Transverse colon (tissue), 4 donors: ENCODE measurements at regions not wholly inside any gene's neighbourhood (a gene's known extent, or its start where the extent isn't known, plus 50 kb on each side); places are given as distances from the start of the nearest gene placed in this dataset.

Experiments
- DNase-seq: peaks from one replicate; pipeline ENCODE4 v3.0.0-alpha.2; 2019
- H3K27ac ChIP-seq, 4 donors: fragments of 200-600 bp; sonication (generic); 2 replicates each; pipeline ENCODE4 v1.5.1; 2016 to 2018; ENCODE audit warnings: inconsistent platforms in 4 of 4
- H3K27me3 ChIP-seq: fragments of 200-600 bp; sonication (generic); 2 replicates; pipeline ENCODE4 v1.5.1; 2017; ENCODE audit warnings: inconsistent platforms
- H3K36me3 ChIP-seq, 4 donors: fragments of 200-600 bp; sonication (generic); 2 replicates each; pipeline ENCODE4 v1.5.1; 2017 to 2019; ENCODE audit warnings: inconsistent platforms in 4 of 4
- H3K4me1 ChIP-seq, 4 donors: fragments of 200-600 bp; sonication (generic); 2 replicates each; pipeline ENCODE4 v1.5.1; 2017 to 2020; ENCODE audit warnings: inconsistent platforms in 4 of 4
- H3K4me3 ChIP-seq, 4 donors: fragments of 200-600 bp; sonication (generic); 1 replicate in 1 of 4; 2 replicates in 3 of 4; pipeline versions ENCODE4 v1.5.1 to v1.6.1; 2017 to 2019; ENCODE audit warnings: inconsistent platforms in 4 of 4
- H3K9me3 ChIP-seq, 2 donors: fragments of 200-600 bp; sonication (generic); 2 replicates each; pipeline ENCODE4 v1.5.1; 2017 to 2019; ENCODE audit warnings: inconsistent platforms in 2 of 2
- CTCF ChIP-seq, 5 experiments: fragments of 200-600 bp in 3 of 5; fragments of 450-650 bp in 2 of 5; sonication (generic) in 3 of 5; IDR thresholded peaks; 1 replicate in 2 of 5; 2 replicates in 3 of 5; pipeline ENCODE4 v1.5.1; 2016 to 2017; ENCODE audit warnings: antibody characterized with exemption in 5 of 5, inconsistent platforms in 3 of 5, mild to moderate bottlenecking in 2 of 5, moderate library complexity in 1 of 5
- EP300 ChIP-seq: sonication (generic); formaldehyde crosslinking; IDR thresholded peaks from one replicate; pipeline ENCODE4 v1.6.1; 2017; ENCODE audit warnings: antibody characterized with exemption, low read depth
- POLR2A ChIP-seq: fragments of 450-650 bp; IDR thresholded peaks from one replicate; pipeline ENCODE4 v1.6.1; 2016; ENCODE audit warnings: antibody characterized with exemption, mild to moderate bottlenecking, moderate library complexity
- POLR2AphosphoS5 ChIP-seq, 3 donors: sonication (generic); formaldehyde crosslinking; IDR thresholded peaks; one replicate each; pipeline ENCODE4 v1.6.1; 2016; ENCODE audit warnings: antibody characterized with exemption in 3 of 3
- WGBS, 2 donors: methylation state at CpG; one replicate each; pipeline ENCODE4 v1.1.5; 2018; ENCODE audit warnings: low coverage in 1 of 2; 5-methylcytosine and 5-hydroxymethylcytosine counted together
- in situ Hi-C, 4 donors: fragments of 200-750 bp; cut with MboI; loops; one replicate each; pipeline versions ENCODE4 v1.15.0 to v1.15.1; 2017; ENCODE audit warnings: low sequenced_read_pairs in 3 of 4, low pct_ligation_motif_present in 1 of 4, low pct_unique_long_range_greater_than_20kb in 1 of 4
- intact Hi-C: fragments of 100-400 bp; cut with DNase I; formaldehyde crosslinking; loops from one replicate; pipeline ENCODE4 v1.15.1; 2023; ENCODE audit warnings: low total_unique reads

GRCh38 chr9:110025551-110026170, 182.3 kb downstream of the C9orf152 start:
- H3K4me3 ChIP-seq = no peak overlapping the region
- no peak overlapping the region for H3K27ac ChIP-seq
- no peaks in the 10 kb centered on the region for H3K27me3 ChIP-seq
- no peaks in the 10 kb centered on the region for H3K4me1 ChIP-seq
- in situ Hi-C loops (no loop called here), intact Hi-C loops (no loop called here)
- H3K36me3 ChIP-seq = no peaks in the 10 kb centered on the region
- H3K9me3 ChIP-seq = no peaks in the 10 kb centered on the region
- DNase-seq = no peak
- WGBS, 2 donors = 78 to 89% methylated on average over 3 to 4 of the region's 4 CpGs
- TF ChIP-seq EP300 (no peak), CTCF (IDR thresholded peaks at IDR 0.05) (no peak), POLR2A (no peak), POLR2AphosphoS5 (IDR thresholded peaks at IDR 0.05) (no peak)

GRCh38 chr9:110027671-110028081, 180.3 kb downstream of the C9orf152 start:
- Histone ChIP-seq H3K4me1 (no peaks in the 10 kb centered on the region), H3K9me3 (no peaks in the 10 kb centered on the region), H3K4me3 (no peak overlapping the region), H3K27me3 (no peaks in the 10 kb centered on the region), H3K27ac (peak overlapping the region in 2 of 4 donors; percentile 2 to 33), H3K36me3 (no peaks in the 10 kb centered on the region)
- WGBS, 2 donors = 63 to 66% methylated on average over 6 of the region's 6 CpGs
- TF ChIP-seq CTCF (IDR thresholded peaks at IDR 0.05) (no peak), POLR2AphosphoS5 (IDR thresholded peaks at IDR 0.05) (peak in 1 of 3 donors; percentile 23)
- in situ Hi-C loops (no loop called here), intact Hi-C loops (no loop called here)
- no peak for DNase-seq

GRCh38 chr9:110028271-110028670, 179.7 kb downstream of the C9orf152 start:
- DNase-seq = no peak
- Histone ChIP-seq H3K9me3 (no peaks in the 10 kb centered on the region), H3K4me1 (no peaks in the 10 kb centered on the region), H3K4me3 (no peak overlapping the region), H3K27me3 (no peaks in the 10 kb centered on the region), H3K36me3 (no peaks in the 10 kb centered on the region), H3K27ac (peak overlapping the region in 2 of 4 donors; percentile 2)
- in situ Hi-C loops = no loop called here
- intact Hi-C loops = no loop called here
- TF ChIP-seq EP300 (no peak), CTCF (IDR thresholded peaks at IDR 0.05) (no peak), POLR2AphosphoS5 (IDR thresholded peaks at IDR 0.05) (no peak), POLR2A (no peak)
- 68 to 75% methylated on average over 5 of the region's 5 CpGs for WGBS, 2 donors

- Histone ChIP-seq H3K4me3 (no peak overlapping the region), H3K9me3 (no peaks in the 10 kb centered on the region), H3K4me1 (no peaks in the 10 kb centered on the region), H3K27ac (peak overlapping the region in 3 of 4 donors; percentile 11 to 27 (median 14)), H3K27me3 (no peaks in the 10 kb centered on the region), H3K36me3 (no peaks in the 10 kb centered on the region)
- no peak for DNase-seq
- intact Hi-C loops (no loop called here), in situ Hi-C loops (no loop called here)
- TF ChIP-seq CTCF (IDR thresholded peaks at IDR 0.05) (no peak), POLR2AphosphoS5 (IDR thresholded peaks at IDR 0.05) (no peak), EP300 (no peak), POLR2A (no peak)
- WGBS, 2 donors = 59 to 81% methylated on average over 3 of the region's 3 CpGs
Observed at GRCh38 chr9:110028676-110029075, 179.3 kb downstream of the C9orf152 start.
